ENCODE measurements at regions not wholly inside any gene's neighbourhood (a gene's known extent, or its start where the extent isn't known, plus 50 kb on each side); places are given as distances from the start of the nearest gene placed in this dataset.

GRCh38 chr4:179398414-179398813, 1956.2 kb upstream of the AGA start:
- no peaks in the 10 kb centered on the region for H3K9me3 ChIP-seq (ENCODE audit: low read length)
- no peaks in the 10 kb centered on the region for H3K27me3 ChIP-seq (ENCODE audit: low read length)
- H3K79me2 ChIP-seq (ENCODE audit: low read length) = no peaks in the 10 kb centered on the region
- no peak overlapping the region for H3K9ac ChIP-seq (ENCODE audit: low read length)
- H3K36me3 ChIP-seq (ENCODE audit: insufficient read depth, low read length) = no peaks in the 10 kb centered on the region
- no peak overlapping the region for H2AFZ ChIP-seq (ENCODE audit: low read length)
- H3K4me3 ChIP-seq (ENCODE audit: low read length) = no peak overlapping the region
- H3K27ac ChIP-seq (ENCODE audit: low read length) = no peak overlapping the region
- H4K20me1 ChIP-seq (ENCODE audit: insufficient read depth, low read depth, low read length) = no peaks in the 10 kb centered on the region
- no peak overlapping the region for H3K4me2 ChIP-seq (ENCODE audit: low read depth, low read length, poor library complexity, severe bottlenecking)
- no peak for DNase-seq
- no peaks in the 10 kb centered on the region for H3K4me1 ChIP-seq (ENCODE audit: low read length)
- no peaks in the 10 kb centered on the region for H3K9me2 ChIP-seq (replicated peaks; ENCODE audit: insufficient read depth, low read length)

DNA sequence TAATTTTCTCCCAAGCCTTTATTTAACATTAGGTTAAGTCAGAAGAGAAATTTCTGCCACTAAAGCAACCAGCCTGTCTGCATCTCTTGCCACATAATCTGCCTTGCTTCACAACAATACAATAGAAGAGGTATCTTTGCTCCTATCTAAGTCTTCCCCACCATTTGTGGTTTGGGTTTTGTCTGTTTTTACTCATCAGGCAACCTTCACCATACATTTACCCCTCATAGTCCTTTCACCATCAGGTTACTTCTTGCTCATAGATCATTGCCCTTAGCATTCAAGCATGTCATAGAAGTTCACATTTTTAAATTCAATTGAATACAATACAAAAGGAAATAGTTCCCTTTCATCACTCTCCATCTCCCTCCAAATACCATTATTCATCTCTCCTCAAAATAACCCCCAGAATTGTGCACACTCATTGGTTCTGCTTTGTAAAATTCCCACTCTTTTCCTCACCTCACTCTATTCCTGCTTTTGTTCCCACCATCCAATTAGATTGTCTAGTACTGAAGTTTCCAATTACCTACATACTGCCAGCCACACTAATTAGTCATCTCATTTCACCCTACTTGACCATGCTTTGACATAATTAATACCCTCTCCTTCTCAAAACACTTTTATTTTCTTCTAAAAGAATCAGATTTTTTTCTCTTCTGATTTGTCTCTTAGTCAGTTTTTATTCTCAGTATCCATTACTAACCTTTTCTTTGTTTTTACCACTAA, 1957.0 kb upstream of the AGA start:
- Histone ChIP-seq H3K79me2 (ENCODE audit: low read length) (no peaks in the 10 kb centered on the region), H3K9me2 (replicated peaks; ENCODE audit: insufficient read depth, low read length) (no peaks in the 10 kb centered on the region), H2AFZ (ENCODE audit: low read length) (no peak overlapping the region), H3K9ac (ENCODE audit: low read length) (no peak overlapping the region), H3K4me2 (ENCODE audit: low read depth, low read length, poor library complexity, severe bottlenecking) (no peak overlapping the region), H3K4me1 (ENCODE audit: low read length) (no peaks in the 10 kb centered on the region), H4K20me1 (ENCODE audit: insufficient read depth, low read depth, low read length) (no peaks in the 10 kb centered on the region), H3K27ac (ENCODE audit: low read length) (no peak overlapping the region), H3K36me3 (ENCODE audit: insufficient read depth, low read length) (no peaks in the 10 kb centered on the region), H3K27me3 (ENCODE audit: low read length) (no peaks in the 10 kb centered on the region), H3K9me3 (ENCODE audit: low read length) (no peaks in the 10 kb centered on the region), H3K4me3 (ENCODE audit: low read length) (no peak overlapping the region)
- DNase-seq = no peak

DNA sequence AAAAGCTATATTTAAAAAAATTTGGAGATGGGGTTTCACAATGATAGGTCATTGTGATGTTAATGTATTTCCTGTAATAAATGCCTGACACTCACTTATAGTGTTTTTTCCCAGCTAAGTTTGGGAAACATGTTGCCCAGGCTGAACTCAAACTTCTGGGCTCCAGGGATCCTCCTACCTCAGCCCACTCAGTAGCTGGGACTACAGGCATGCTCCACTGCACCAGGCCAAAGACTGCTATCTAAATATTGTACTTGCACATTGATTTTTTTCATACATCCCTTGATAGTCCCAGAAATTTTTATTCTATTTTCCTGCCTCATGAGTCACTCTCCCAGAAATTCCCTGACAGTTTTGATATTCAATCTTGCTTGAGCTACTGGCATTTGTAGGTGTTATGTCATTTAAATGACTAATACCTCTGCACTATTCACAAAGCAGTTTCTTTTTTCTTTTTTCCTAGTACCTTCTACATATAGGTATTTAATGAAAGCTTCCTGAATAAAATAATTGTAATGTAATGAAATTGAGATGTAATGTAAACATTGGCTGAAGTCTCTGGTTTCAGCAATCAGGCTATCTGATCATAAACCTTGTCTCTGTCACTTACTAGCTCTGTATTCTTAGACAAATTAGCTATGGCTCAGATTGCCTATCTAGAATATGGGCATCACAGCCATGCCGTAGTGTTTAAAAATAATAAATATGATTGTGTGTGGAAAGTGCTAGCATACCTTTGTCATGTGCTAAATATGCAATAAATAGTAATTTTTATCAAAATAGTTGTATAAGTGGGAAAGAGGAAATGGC, 1973.0 kb upstream of the AGA start:
- Histone ChIP-seq H3K4me3 (ENCODE audit: low read length) (no peak overlapping the region), H3K36me3 (ENCODE audit: insufficient read depth, low read length) (no peaks in the 10 kb centered on the region), H2AFZ (ENCODE audit: low read length) (no peak overlapping the region), H3K9me3 (ENCODE audit: low read length) (no peaks in the 10 kb centered on the region), H3K4me2 (ENCODE audit: low read depth, low read length, poor library complexity, severe bottlenecking) (no peak overlapping the region), H3K9me2 (replicated peaks; ENCODE audit: insufficient read depth, low read length) (no peaks in the 10 kb centered on the region), H3K27me3 (ENCODE audit: low read length) (no peaks in the 10 kb centered on the region), H3K79me2 (ENCODE audit: low read length) (no peaks in the 10 kb centered on the region), H4K20me1 (ENCODE audit: insufficient read depth, low read depth, low read length) (no peaks in the 10 kb centered on the region), H3K27ac (ENCODE audit: low read length) (no peak overlapping the region), H3K4me1 (ENCODE audit: low read length) (no peaks in the 10 kb centered on the region), H3K9ac (ENCODE audit: low read length) (no peak overlapping the region)
- DNase-seq = no peak

DNA sequence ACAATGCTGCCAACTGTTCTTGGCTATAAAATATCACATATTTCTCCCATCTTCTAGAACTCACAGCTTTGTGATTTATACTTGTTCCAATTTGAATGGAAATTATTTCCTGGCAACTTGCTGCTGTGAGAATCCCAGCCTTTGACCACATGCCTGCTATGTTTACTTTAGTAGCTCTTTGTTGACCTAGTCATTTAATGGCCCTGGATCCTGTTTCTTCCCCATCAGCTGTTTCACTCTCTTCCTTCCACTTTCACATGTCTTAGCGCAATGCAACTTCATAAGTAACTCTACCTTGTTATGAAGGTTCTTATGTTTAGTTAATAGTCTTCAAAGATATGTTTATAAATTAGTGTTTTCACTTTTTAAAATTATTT, 1973.6 kb upstream of the AGA start:
- Histone ChIP-seq H3K9me2 (replicated peaks; ENCODE audit: insufficient read depth, low read length) (no peaks in the 10 kb centered on the region), H3K79me2 (ENCODE audit: low read length) (no peaks in the 10 kb centered on the region), H3K9ac (ENCODE audit: low read length) (no peak overlapping the region), H2AFZ (ENCODE audit: low read length) (no peak overlapping the region), H3K4me3 (ENCODE audit: low read length) (no peak overlapping the region), H3K4me1 (ENCODE audit: low read length) (no peaks in the 10 kb centered on the region), H3K36me3 (ENCODE audit: insufficient read depth, low read length) (no peaks in the 10 kb centered on the region), H3K27me3 (ENCODE audit: low read length) (no peaks in the 10 kb centered on the region), H3K9me3 (ENCODE audit: low read length) (no peaks in the 10 kb centered on the region), H3K4me2 (ENCODE audit: low read depth, low read length, poor library complexity, severe bottlenecking) (no peak overlapping the region), H3K27ac (ENCODE audit: low read length) (no peak overlapping the region), H4K20me1 (ENCODE audit: insufficient read depth, low read depth, low read length) (no peaks in the 10 kb centered on the region)
- no peak for DNase-seq

DNA sequence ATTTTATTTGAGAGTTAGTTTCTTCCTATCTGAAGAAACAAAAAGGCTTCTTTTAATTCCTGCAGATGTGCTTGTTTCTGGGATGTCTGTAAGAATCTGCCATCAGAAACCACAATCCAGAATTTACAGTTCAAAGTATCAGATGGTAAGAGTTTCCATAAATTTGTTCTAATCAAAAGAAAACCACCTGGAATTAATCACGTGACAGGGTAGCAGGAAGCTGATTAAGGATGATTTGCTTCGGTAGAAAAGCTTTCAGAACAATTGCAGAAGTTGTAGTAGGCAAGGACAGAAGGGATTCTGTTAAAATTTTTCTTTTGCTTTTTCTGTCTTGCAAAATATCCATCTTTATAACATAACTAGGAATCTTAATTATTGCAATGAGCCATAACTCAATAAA, 1975.1 kb upstream of the AGA start:
- H3K9ac ChIP-seq (ENCODE audit: low read length) = no peak overlapping the region
- H4K20me1 ChIP-seq (ENCODE audit: insufficient read depth, low read depth, low read length) = no peaks in the 10 kb centered on the region
- H3K27me3 ChIP-seq (ENCODE audit: low read length) = no peaks in the 10 kb centered on the region
- no peak overlapping the region for H2AFZ ChIP-seq (ENCODE audit: low read length)
- no peak overlapping the region for H3K4me2 ChIP-seq (ENCODE audit: low read depth, low read length, poor library complexity, severe bottlenecking)
- H3K27ac ChIP-seq (ENCODE audit: low read length) = no peak overlapping the region
- no peak for DNase-seq
- no peaks in the 10 kb centered on the region for H3K4me1 ChIP-seq (ENCODE audit: low read length)
- H3K9me2 ChIP-seq (replicated peaks; ENCODE audit: insufficient read depth, low read length) = no peaks in the 10 kb centered on the region
- H3K9me3 ChIP-seq (ENCODE audit: low read length) = no peaks in the 10 kb centered on the region
- no peak overlapping the region for H3K4me3 ChIP-seq (ENCODE audit: low read length)
- no peaks in the 10 kb centered on the region for H3K79me2 ChIP-seq (ENCODE audit: low read length)
- H3K36me3 ChIP-seq (ENCODE audit: insufficient read depth, low read length) = no peaks in the 10 kb centered on the region

- no peaks in the 10 kb centered on the region for H3K4me1 ChIP-seq (ENCODE audit: low read length)
- no peaks in the 10 kb centered on the region for H3K9me2 ChIP-seq (replicated peaks; ENCODE audit: insufficient read depth, low read length)
- H4K20me1 ChIP-seq (ENCODE audit: insufficient read depth, low read depth, low read length) = no peaks in the 10 kb centered on the region
- no peak overlapping the region for H2AFZ ChIP-seq (ENCODE audit: low read length)
- no peak for DNase-seq
- H3K4me3 ChIP-seq (ENCODE audit: low read length) = no peak overlapping the region
- H3K4me2 ChIP-seq (ENCODE audit: low read depth, low read length, poor library complexity, severe bottlenecking) = no peak overlapping the region
- H3K9ac ChIP-seq (ENCODE audit: low read length) = no peak overlapping the region
- H3K27me3 ChIP-seq (ENCODE audit: low read length) = no peaks in the 10 kb centered on the region
- no peaks in the 10 kb centered on the region for H3K79me2 ChIP-seq (ENCODE audit: low read length)
- no peaks in the 10 kb centered on the region for H3K36me3 ChIP-seq (ENCODE audit: insufficient read depth, low read length)
- no peak overlapping the region for H3K27ac ChIP-seq (ENCODE audit: low read length)
- H3K9me3 ChIP-seq (ENCODE audit: low read length) = no peaks in the 10 kb centered on the region
These were observed 1995.7 kb upstream of the AGA start for GRCh38 chr4:179437962-179438361.

GRCh38 chr4:179441596-179441995, 1999.4 kb upstream of the AGA start:
- H3K36me3 ChIP-seq (ENCODE audit: insufficient read depth, low read length) = no peaks in the 10 kb centered on the region
- H3K79me2 ChIP-seq (ENCODE audit: low read length) = no peaks in the 10 kb centered on the region
- H3K4me1 ChIP-seq (ENCODE audit: low read length) = no peaks in the 10 kb centered on the region
- no peak for DNase-seq
- H3K9me3 ChIP-seq (ENCODE audit: low read length) = no peaks in the 10 kb centered on the region
- H3K9ac ChIP-seq (ENCODE audit: low read length) = no peak overlapping the region
- no peak overlapping the region for H2AFZ ChIP-seq (ENCODE audit: low read length)
- H4K20me1 ChIP-seq (ENCODE audit: insufficient read depth, low read depth, low read length) = no peaks in the 10 kb centered on the region
- H3K4me3 ChIP-seq (ENCODE audit: low read length) = no peak overlapping the region
- H3K27me3 ChIP-seq (ENCODE audit: low read length) = no peaks in the 10 kb centered on the region
- H3K27ac ChIP-seq (ENCODE audit: low read length) = no peak overlapping the region
- H3K4me2 ChIP-seq (ENCODE audit: low read depth, low read length, poor library complexity, severe bottlenecking) = no peak overlapping the region
- no peaks in the 10 kb centered on the region for H3K9me2 ChIP-seq (replicated peaks; ENCODE audit: insufficient read depth, low read length)

DNA sequence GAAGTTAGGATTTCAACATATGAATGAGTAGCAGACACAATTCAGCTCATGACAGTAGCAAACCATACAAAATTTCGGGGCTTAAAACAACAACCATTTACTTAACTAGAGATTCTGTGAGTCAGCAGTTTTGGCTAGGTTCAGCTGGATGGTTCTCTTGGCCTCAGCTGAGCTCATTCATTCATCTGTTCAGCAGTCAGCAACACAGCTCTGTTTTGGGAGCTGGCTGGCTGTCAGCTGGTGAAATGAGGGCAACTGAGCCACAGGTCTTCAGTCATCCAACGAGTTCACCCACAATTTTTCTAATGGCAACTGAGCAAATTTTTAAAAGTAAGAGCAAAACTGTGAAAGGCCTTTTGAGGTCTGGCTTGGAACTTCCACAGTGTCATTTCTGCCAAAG, 2005.1 kb upstream of the AGA start:
- Histone ChIP-seq H4K20me1 (ENCODE audit: insufficient read depth, low read depth, low read length) (no peaks in the 10 kb centered on the region), H3K4me2 (ENCODE audit: low read depth, low read length, poor library complexity, severe bottlenecking) (no peak overlapping the region), H3K4me3 (ENCODE audit: low read length) (no peak overlapping the region), H3K9me2 (replicated peaks; ENCODE audit: insufficient read depth, low read length) (no peaks in the 10 kb centered on the region), H3K27ac (ENCODE audit: low read length) (no peak overlapping the region), H2AFZ (ENCODE audit: low read length) (no peak overlapping the region), H3K36me3 (ENCODE audit: insufficient read depth, low read length) (no peaks in the 10 kb centered on the region), H3K27me3 (ENCODE audit: low read length) (no peaks in the 10 kb centered on the region), H3K4me1 (ENCODE audit: low read length) (no peaks in the 10 kb centered on the region), H3K79me2 (ENCODE audit: low read length) (no peaks in the 10 kb centered on the region), H3K9me3 (ENCODE audit: low read length) (no peaks in the 10 kb centered on the region), H3K9ac (ENCODE audit: low read length) (no peak overlapping the region)
- no peak for DNase-seq
